T-helper 1 cell treated with Interleukin-12 subunit alpha and Interleukin-12 subunit beta and Interleukin-4 antibody, amounts not matched to agents 30 μg/mL and 1 μg/mL, for 36 hours (primary cell): ENCODE measurements at regions not wholly inside any gene's neighbourhood (a gene's known extent, or its start where the extent isn't known, plus 50 kb on each side); places are given as distances from the start of the nearest gene placed in this dataset.

Experiments used
- H3K27ac Mint-ChIP-seq: one replicate; pipeline ENCODE4 v1.8.0; 2021; ENCODE audit warnings: mild to moderate bottlenecking, mixed read lengths
- H3K27me3 Mint-ChIP-seq: one replicate; pipeline ENCODE4 v1.8.0; 2021; ENCODE audit warnings: low read depth, mixed read lengths
- H3K36me3 Mint-ChIP-seq: one replicate; pipeline ENCODE4 v1.8.0; 2021; ENCODE audit warnings: low read depth, mixed read lengths
- H3K4me1 Mint-ChIP-seq: one replicate; pipeline ENCODE4 v1.8.0; 2021; ENCODE audit warnings: low read depth, mixed read lengths
- H3K4me3 Mint-ChIP-seq: one replicate; pipeline ENCODE4 v1.8.0; 2021; ENCODE audit warnings: mild to moderate bottlenecking, moderate library complexity, mixed read lengths
- H3K9me3 Mint-ChIP-seq: one replicate; pipeline ENCODE4 v1.8.0; 2021; ENCODE audit warnings: mixed read lengths

GRCh38 chr2:205937211-205937610 is 148.8 kb downstream of the INO80D start:
- peaks cover 9% of the 10 kb centered on the region for H3K27me3 Mint-ChIP-seq

GRCh38 chr2:205936446-205936845 is 149.5 kb downstream of the INO80D start:
- H3K4me3 Mint-ChIP-seq: no peak overlapping the region
- peaks cover 9% of the 10 kb centered on the region for H3K27me3 Mint-ChIP-seq

More at GRCh38 chr2:205937211-205937610, 148.8 kb downstream of the INO80D start:
- no peak overlapping the region for H3K4me3 Mint-ChIP-seq
- H3K9me3 Mint-ChIP-seq: no peaks in the 10 kb centered on the region
- H3K4me1 Mint-ChIP-seq: no peaks in the 10 kb centered on the region
- H3K36me3 Mint-ChIP-seq: no peaks in the 10 kb centered on the region
- no peak overlapping the region for H3K27ac Mint-ChIP-seq

GRCh38 chr2:205934443-205934842 is 151.5 kb downstream of the INO80D start:
- H3K4me1 Mint-ChIP-seq: no peaks in the 10 kb centered on the region
- H3K27me3 Mint-ChIP-seq: peaks cover 16% of the 10 kb centered on the region
- H3K4me3 Mint-ChIP-seq: no peak overlapping the region
- H3K27ac Mint-ChIP-seq: no peak overlapping the region
- no peaks in the 10 kb centered on the region for H3K9me3 Mint-ChIP-seq
- no peaks in the 10 kb centered on the region for H3K36me3 Mint-ChIP-seq

More at GRCh38 chr2:205936446-205936845, 149.5 kb downstream of the INO80D start:
- H3K27ac Mint-ChIP-seq: no peak overlapping the region
- no peaks in the 10 kb centered on the region for H3K36me3 Mint-ChIP-seq
- H3K9me3 Mint-ChIP-seq: no peaks in the 10 kb centered on the region
- H3K4me1 Mint-ChIP-seq: no peaks in the 10 kb centered on the region

GRCh38 chr2:205932861-205933260 is 153.1 kb downstream of the INO80D start:
- no peaks in the 10 kb centered on the region for H3K4me1 Mint-ChIP-seq
- H3K9me3 Mint-ChIP-seq: no peaks in the 10 kb centered on the region
- no peak overlapping the region for H3K4me3 Mint-ChIP-seq
- H3K27ac Mint-ChIP-seq: no peak overlapping the region
- H3K27me3 Mint-ChIP-seq: peaks cover 18% of the 10 kb centered on the region
- no peaks in the 10 kb centered on the region for H3K36me3 Mint-ChIP-seq

GRCh38 chr2:205931388-205931787 is 154.6 kb downstream of the INO80D start:
- Mint-ChIP-seq H3K27me3 (peaks cover 23% of the 10 kb centered on the region), H3K36me3 (no peaks in the 10 kb centered on the region), H3K4me3 (no peak overlapping the region), H3K27ac (no peak overlapping the region), H3K9me3 (no peaks in the 10 kb centered on the region), H3K4me1 (peaks cover 1% of the 10 kb centered on the region)

- no peak overlapping the region for H3K27ac Mint-ChIP-seq
These were observed 155.8 kb downstream of the INO80D start for GRCh38 chr2:205930209-205930608.

GRCh38 chr2:205929246-205929942 is 156.6 kb downstream of the INO80D start:
- H3K4me1 Mint-ChIP-seq: peaks cover 6% of the 10 kb centered on the region
- no peak overlapping the region for H3K27ac Mint-ChIP-seq
- no peaks in the 10 kb centered on the region for H3K36me3 Mint-ChIP-seq
- H3K4me3 Mint-ChIP-seq: no peak overlapping the region
- H3K9me3 Mint-ChIP-seq: no peaks in the 10 kb centered on the region
- H3K27me3 Mint-ChIP-seq: peaks cover 41% of the 10 kb centered on the region

More at GRCh38 chr2:205930209-205930608, 155.8 kb downstream of the INO80D start:
- Mint-ChIP-seq H3K9me3 (no peaks in the 10 kb centered on the region), H3K4me3 (no peak overlapping the region), H3K36me3 (no peaks in the 10 kb centered on the region), H3K4me1 (peaks cover 6% of the 10 kb centered on the region), H3K27me3 (peaks cover 34% of the 10 kb centered on the region)

- H3K27ac Mint-ChIP-seq: no peak overlapping the region
- peaks cover 6% of the 10 kb centered on the region for H3K4me1 Mint-ChIP-seq
- no peaks in the 10 kb centered on the region for H3K36me3 Mint-ChIP-seq
- H3K9me3 Mint-ChIP-seq: no peaks in the 10 kb centered on the region
- peaks cover 46% of the 10 kb centered on the region for H3K27me3 Mint-ChIP-seq
- H3K4me3 Mint-ChIP-seq: no peak overlapping the region
These were observed 160.3 kb downstream of the INO80D start for GRCh38 chr2:205925373-205926337.

GRCh38 chr2:205924676-205925075 is 161.3 kb downstream of the INO80D start:
- Mint-ChIP-seq H3K4me1 (peaks cover 6% of the 10 kb centered on the region), H3K27ac (no peak overlapping the region), H3K4me3 (no peak overlapping the region), H3K9me3 (no peaks in the 10 kb centered on the region), H3K27me3 (peaks cover 41% of the 10 kb centered on the region), H3K36me3 (no peaks in the 10 kb centered on the region)

GRCh38 chr2:205915130-205915524 is 170.8 kb downstream of the INO80D start:
- no peaks in the 10 kb centered on the region for H3K36me3 Mint-ChIP-seq
- no peak overlapping the region for H3K4me3 Mint-ChIP-seq
- no peak overlapping the region for H3K27ac Mint-ChIP-seq
- no peaks in the 10 kb centered on the region for H3K4me1 Mint-ChIP-seq
- H3K27me3 Mint-ChIP-seq: peaks cover 16% of the 10 kb centered on the region
- H3K9me3 Mint-ChIP-seq: no peaks in the 10 kb centered on the region

GRCh38 chr2:205914213-205915129 is 171.5 kb downstream of the INO80D start:
- Mint-ChIP-seq H3K4me3 (no peak overlapping the region), H3K27me3 (peaks cover 22% of the 10 kb centered on the region), H3K36me3 (no peaks in the 10 kb centered on the region), H3K9me3 (no peaks in the 10 kb centered on the region), H3K4me1 (no peaks in the 10 kb centered on the region), H3K27ac (no peak overlapping the region)

- Mint-ChIP-seq H3K27ac (no peak overlapping the region), H3K27me3 (peaks cover 19% of the 10 kb centered on the region), H3K4me1 (no peaks in the 10 kb centered on the region), H3K36me3 (no peaks in the 10 kb centered on the region), H3K9me3 (no peaks in the 10 kb centered on the region), H3K4me3 (no peak overlapping the region)
These were observed 172.3 kb downstream of the INO80D start for GRCh38 chr2:205913668-205914067.

GRCh38 chr2:205911306-205911705 is 174.7 kb downstream of the INO80D start:
- H3K27me3 Mint-ChIP-seq: peaks cover 19% of the 10 kb centered on the region
- H3K4me3 Mint-ChIP-seq: no peak overlapping the region
- no peaks in the 10 kb centered on the region for H3K36me3 Mint-ChIP-seq
- H3K4me1 Mint-ChIP-seq: no peaks in the 10 kb centered on the region
- H3K27ac Mint-ChIP-seq: no peak overlapping the region
- H3K9me3 Mint-ChIP-seq: no peaks in the 10 kb centered on the region

- no peaks in the 10 kb centered on the region for H3K4me1 Mint-ChIP-seq
- no peaks in the 10 kb centered on the region for H3K36me3 Mint-ChIP-seq
- no peaks in the 10 kb centered on the region for H3K9me3 Mint-ChIP-seq
- H3K27me3 Mint-ChIP-seq: peaks cover 10% of the 10 kb centered on the region
- no peak overlapping the region for H3K27ac Mint-ChIP-seq
- no peak overlapping the region for H3K4me3 Mint-ChIP-seq
These were observed 176.8 kb downstream of the INO80D start for GRCh38 chr2:205909184-205909572.
